Esophagus muscularis mucosa (tissue), 3 donors: ENCODE measurements at regions not wholly inside any gene's neighbourhood (a gene's known extent, or its start where the extent isn't known, plus 50 kb on each side); places are given as distances from the start of the nearest gene placed in this dataset.

Source experiments
- CTCF ChIP-seq, 3 experiments: fragments of 200-600 bp in 2 of 3; fragments of 450-650 bp in 1 of 3; sonication (generic) in 2 of 3; IDR thresholded peaks; one replicate each; pipeline ENCODE4 v1.5.1; 2017 to 2019; ENCODE audit warnings: antibody characterized with exemption in 3 of 3, mild to moderate bottlenecking in 2 of 3, moderate library complexity in 1 of 3
- POLR2A ChIP-seq: fragments of 450-650 bp; IDR thresholded peaks from one replicate; pipeline ENCODE4 v1.6.1; 2017; ENCODE audit warnings: antibody characterized with exemption, moderate library complexity, mild to moderate bottlenecking, low read depth
- POLR2AphosphoS5 ChIP-seq, 2 donors: sonication (generic); formaldehyde crosslinking; IDR thresholded peaks; one replicate each; pipeline ENCODE4 v1.6.1; 2017; ENCODE audit warnings: antibody characterized with exemption in 2 of 2

GRCh38 chr15:94858449-94858848 is 627.1 kb downstream of the MCTP2 start:
- TF ChIP-seq CTCF (IDR thresholded peaks at IDR 0.05) (no peak), POLR2AphosphoS5 (IDR thresholded peaks at IDR 0.05) (no peak), POLR2A (no peak)
